ENCODE measurements at regions not wholly inside any gene's neighbourhood (a gene's known extent, or its start where the extent isn't known, plus 50 kb on each side); places are given as distances from the start of the nearest gene placed in this dataset.
"Not testable (repeated sequence)": the region's sequence is repeated elsewhere in the genome, so short reads cannot be mapped to it uniquely, and the experiment has no call there.

DNA sequence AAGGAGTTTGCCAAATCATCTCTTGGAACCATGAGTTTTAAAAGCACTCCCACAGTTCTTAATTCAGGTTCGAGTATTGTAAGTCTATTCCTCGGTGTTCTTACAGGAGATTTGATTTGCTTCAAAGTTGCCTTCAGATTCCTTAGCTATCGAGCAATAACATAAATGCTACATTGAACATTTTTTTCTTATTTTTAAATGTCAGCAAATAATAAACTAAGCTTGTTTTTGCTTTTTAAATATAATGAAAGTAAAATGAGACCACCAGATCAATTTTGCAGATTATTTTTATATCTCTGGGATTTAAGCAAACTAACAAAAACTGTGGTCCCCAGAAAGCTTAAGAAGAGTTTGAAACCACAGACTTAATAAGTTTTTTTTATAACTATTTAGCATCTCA lies 195.5 kb downstream of the LNPK start:
- intact Hi-C loops (cut with micrococcal nuclease; ENCODE audit: unreplicated experiment), result no loop called here
- CTCF ChIA-PET, result no interaction called here
- H3K4me1 Mint-ChIP-seq (ENCODE audit: low read depth, unreplicated experiment), result peaks cover 8% of the 10 kb centered on the region

DNA sequence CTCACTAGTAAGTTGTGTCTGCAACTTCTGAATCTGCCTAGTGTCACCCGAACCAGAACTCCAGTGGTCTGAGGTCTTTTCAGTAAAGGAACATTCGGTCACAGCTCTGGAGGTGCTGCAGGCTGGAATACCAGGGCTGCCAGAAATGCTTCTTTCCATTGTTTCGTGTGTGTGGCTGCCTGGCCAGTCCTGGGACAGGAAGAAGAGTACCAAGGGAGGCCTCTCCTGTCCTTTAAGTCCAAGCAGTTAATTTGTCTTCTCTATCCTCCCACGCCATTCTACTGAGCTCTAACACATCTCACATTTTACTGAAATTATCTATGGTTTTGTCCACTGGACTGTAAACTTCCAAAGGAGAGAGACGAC lies 196.0 kb downstream of the LNPK start:
- intact Hi-C loops (cut with micrococcal nuclease; ENCODE audit: unreplicated experiment), result no loop called here
- Mint-ChIP-seq H3K36me3 (ENCODE audit: insufficient read depth, unreplicated experiment) (no peaks in the 10 kb centered on the region), H3K4me3 (ENCODE audit: low read depth, unreplicated experiment) (no peak overlapping the region), H3K27ac (ENCODE audit: unreplicated experiment) (no peak overlapping the region), H3K4me1 (ENCODE audit: low read depth, unreplicated experiment) (peaks cover 8% of the 10 kb centered on the region), H3K9me3 (ENCODE audit: low read depth, unreplicated experiment) (no peaks in the 10 kb centered on the region), H3K27me3 (ENCODE audit: unreplicated experiment) (peaks cover 11% of the 10 kb centered on the region)
- DNase-seq, result no peak
- CTCF ChIA-PET, result interaction anchor here (1.2 kb wide), 1 partner anchor 275 kb away, joined by 3 read pairs; no protein-coding TSS in a partner anchor
- TF ChIP-seq, protein P1, sequence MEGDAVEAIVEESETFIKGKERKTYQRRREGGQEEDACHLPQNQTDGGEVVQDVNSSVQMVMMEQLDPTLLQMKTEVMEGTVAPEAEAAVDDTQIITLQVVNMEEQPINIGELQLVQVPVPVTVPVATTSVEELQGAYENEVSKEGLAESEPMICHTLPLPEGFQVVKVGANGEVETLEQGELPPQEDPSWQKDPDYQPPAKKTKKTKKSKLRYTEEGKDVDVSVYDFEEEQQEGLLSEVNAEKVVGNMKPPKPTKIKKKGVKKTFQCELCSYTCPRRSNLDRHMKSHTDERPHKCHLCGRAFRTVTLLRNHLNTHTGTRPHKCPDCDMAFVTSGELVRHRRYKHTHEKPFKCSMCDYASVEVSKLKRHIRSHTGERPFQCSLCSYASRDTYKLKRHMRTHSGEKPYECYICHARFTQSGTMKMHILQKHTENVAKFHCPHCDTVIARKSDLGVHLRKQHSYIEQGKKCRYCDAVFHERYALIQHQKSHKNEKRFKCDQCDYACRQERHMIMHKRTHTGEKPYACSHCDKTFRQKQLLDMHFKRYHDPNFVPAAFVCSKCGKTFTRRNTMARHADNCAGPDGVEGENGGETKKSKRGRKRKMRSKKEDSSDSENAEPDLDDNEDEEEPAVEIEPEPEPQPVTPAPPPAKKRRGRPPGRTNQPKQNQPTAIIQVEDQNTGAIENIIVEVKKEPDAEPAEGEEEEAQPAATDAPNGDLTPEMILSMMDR (IDR thresholded peaks at IDR 0.05; ENCODE audit: unreplicated experiment), result no peak
- BruUV-seq (replicated peaks), result no TSS peak

More for the DNA sequence above, 195.5 kb downstream of the LNPK start:
- peaks cover 11% of the 10 kb centered on the region for H3K27me3 Mint-ChIP-seq (ENCODE audit: unreplicated experiment)
- no TSS peak for BruUV-seq (replicated peaks)
- no peak overlapping the region for H3K27ac Mint-ChIP-seq (ENCODE audit: unreplicated experiment)
- TF ChIP-seq, protein P1 (IDR thresholded peaks at IDR 0.05; ENCODE audit: unreplicated experiment), result no peak
- no peaks in the 10 kb centered on the region for H3K36me3 Mint-ChIP-seq (ENCODE audit: insufficient read depth, unreplicated experiment)
- H3K9me3 Mint-ChIP-seq (ENCODE audit: low read depth, unreplicated experiment), result no peaks in the 10 kb centered on the region
- H3K4me3 Mint-ChIP-seq (ENCODE audit: low read depth, unreplicated experiment), result no peak overlapping the region
- DNase-seq, result no peak

DNA sequence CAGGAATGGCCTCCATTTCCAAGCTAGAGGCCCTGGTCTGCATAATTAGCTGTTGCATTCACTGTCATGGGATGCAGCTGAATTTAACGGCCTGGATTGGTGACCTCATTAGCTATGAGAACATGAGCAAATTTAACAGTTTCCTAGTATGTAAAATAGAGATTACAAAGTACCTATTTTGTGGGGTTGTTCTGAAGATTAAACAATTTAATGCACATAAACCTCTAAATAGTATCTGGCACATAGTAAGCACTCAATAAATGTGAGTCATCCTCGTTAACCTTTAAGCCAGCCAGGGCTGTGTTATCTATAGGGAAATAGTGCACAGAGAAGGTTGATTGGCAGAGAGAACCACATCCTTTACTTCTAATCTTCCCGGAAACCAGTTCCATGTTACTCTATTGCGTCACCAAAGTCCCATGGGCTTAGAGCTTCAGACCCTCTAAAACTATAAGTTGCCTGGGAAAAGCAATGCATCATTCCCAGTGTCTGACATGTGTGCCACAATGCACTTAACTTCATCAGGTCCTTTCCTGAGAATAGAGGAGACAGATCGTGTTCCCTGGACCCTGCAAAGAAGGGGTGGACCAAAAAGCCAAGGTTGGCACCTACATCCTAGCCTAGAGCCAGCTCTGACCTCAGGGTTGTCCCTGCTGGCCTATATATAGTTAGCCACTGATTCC lies 196.5 kb downstream of the LNPK start:
- peak; percentile 16 for DNase-seq
- CTCF ChIA-PET, result interaction anchor here (1.2 kb wide), 2 partner anchors 17 to 275 kb away, joined by 3 read pairs; no protein-coding TSS in a partner anchor
- TF ChIP-seq, protein P1 (IDR thresholded peaks at IDR 0.05; ENCODE audit: unreplicated experiment), result no peak

DNA sequence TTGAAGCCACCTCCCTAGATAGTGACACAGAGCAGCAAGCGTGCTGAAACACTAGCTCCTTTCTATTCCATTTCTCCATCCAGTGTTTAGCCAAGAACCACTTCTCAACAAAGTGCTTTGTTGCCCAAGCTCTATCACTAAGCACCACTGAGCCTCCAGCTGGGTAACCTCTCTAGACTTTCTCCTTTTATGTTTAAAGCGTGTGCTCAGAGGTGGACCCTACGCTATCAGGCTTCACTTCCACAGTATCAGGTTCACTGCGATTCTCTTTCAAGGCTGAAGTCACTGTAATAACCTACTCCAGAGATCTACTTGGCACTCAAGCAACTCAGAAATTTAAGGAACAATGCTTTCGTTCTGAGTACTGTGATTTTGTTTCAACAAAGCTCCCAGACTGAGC lies 197.9 kb downstream of the LNPK start:
- Mint-ChIP-seq H3K27me3 (ENCODE audit: unreplicated experiment) (peaks cover 11% of the 10 kb centered on the region), H3K4me1 (ENCODE audit: low read depth, unreplicated experiment) (peaks cover 8% of the 10 kb centered on the region), H3K4me3 (ENCODE audit: low read depth, unreplicated experiment) (no peak overlapping the region), H3K36me3 (ENCODE audit: insufficient read depth, unreplicated experiment) (no peaks in the 10 kb centered on the region), H3K9me3 (ENCODE audit: low read depth, unreplicated experiment) (no peaks in the 10 kb centered on the region), H3K27ac (ENCODE audit: unreplicated experiment) (no peak overlapping the region)
- CTCF ChIA-PET, result no interaction called here
- no peak for DNase-seq
- intact Hi-C loops (cut with micrococcal nuclease; ENCODE audit: unreplicated experiment), result no loop called here
- no TSS peak for BruUV-seq (replicated peaks)
- TF ChIP-seq, protein P1 (IDR thresholded peaks at IDR 0.05; ENCODE audit: unreplicated experiment), result no peak

More for the DNA sequence above, 196.5 kb downstream of the LNPK start:
- Mint-ChIP-seq H3K9me3 (ENCODE audit: low read depth, unreplicated experiment) (no peaks in the 10 kb centered on the region), H3K4me3 (ENCODE audit: low read depth, unreplicated experiment) (no peak overlapping the region), H3K27me3 (ENCODE audit: unreplicated experiment) (peaks cover 11% of the 10 kb centered on the region), H3K36me3 (ENCODE audit: insufficient read depth, unreplicated experiment) (no peaks in the 10 kb centered on the region), H3K27ac (ENCODE audit: unreplicated experiment) (no peak overlapping the region), H3K4me1 (ENCODE audit: low read depth, unreplicated experiment) (peaks cover 8% of the 10 kb centered on the region)
- no TSS peak for BruUV-seq (replicated peaks)
- intact Hi-C loops (cut with micrococcal nuclease; ENCODE audit: unreplicated experiment), result no loop called here

DNA sequence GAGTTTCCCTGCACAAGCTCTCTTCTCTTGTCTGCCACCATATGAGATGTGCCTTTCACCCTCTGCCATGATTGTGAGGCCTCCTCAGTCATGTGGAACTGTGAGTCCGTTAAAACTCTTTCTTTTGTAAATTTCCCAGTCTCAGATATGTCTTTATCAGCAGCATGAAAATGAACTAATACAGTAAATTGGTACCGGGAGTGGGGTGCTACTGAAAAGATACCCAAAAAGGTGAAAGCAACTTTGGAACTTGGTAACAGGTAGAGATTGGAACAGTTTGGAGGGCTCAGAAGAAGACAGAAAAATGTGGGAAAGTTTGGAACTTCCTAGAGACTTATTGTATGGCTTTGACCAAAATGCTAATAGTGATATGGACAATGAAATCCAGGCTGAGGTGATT lies 205.6 kb downstream of the LNPK start:
- CTCF ChIA-PET; H3K9me3 Mint-ChIP-seq (ENCODE audit: low read depth, unreplicated experiment); H3K4me3 Mint-ChIP-seq (ENCODE audit: low read depth, unreplicated experiment); H3K4me1 Mint-ChIP-seq (ENCODE audit: low read depth, unreplicated experiment); BruUV-seq (replicated peaks); H3K27ac Mint-ChIP-seq (ENCODE audit: unreplicated experiment); H3K36me3 Mint-ChIP-seq (ENCODE audit: insufficient read depth, unreplicated experiment); intact Hi-C loops (cut with micrococcal nuclease; ENCODE audit: unreplicated experiment); DNase-seq; H3K27me3 Mint-ChIP-seq (ENCODE audit: unreplicated experiment): not testable (repeated sequence)
